Kasumi-1 (cell line): ENCODE measurements at regions not wholly inside any gene's neighbourhood (a gene's known extent, or its start where the extent isn't known, plus 50 kb on each side); places are given as distances from the start of the nearest gene placed in this dataset.
A peak's percentile ranks its signal among the peaks of the same experiment; 100 is the strongest.
"Not testable (repeated sequence)": the region's sequence is repeated elsewhere in the genome, so short reads cannot be mapped to it uniquely, and the experiment has no call there.

Experiments used
- DNase-seq, 2 experiments: peaks; one replicate each; lab custom pipeline; 2025; lab: John Stamatoyannopoulos, UW

DNA sequence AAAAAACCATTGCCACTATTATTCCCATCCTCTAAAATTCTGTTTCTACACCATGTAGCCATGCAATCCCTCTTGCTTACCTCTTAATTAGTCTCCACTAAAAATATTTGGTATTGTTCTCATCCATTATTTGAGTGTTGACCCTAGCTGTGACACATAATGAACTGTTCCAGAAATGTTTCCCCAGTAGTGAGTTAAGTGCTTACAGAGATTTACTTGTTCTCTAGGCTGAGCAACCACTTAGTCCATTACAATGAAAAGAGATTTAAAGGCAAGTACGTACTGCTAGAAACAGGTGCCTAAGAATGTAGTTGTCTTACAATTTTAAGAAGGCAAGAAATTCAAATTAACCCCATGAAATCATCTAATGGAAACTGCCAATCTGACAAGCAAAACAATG, 112.7 kb upstream of the PTPN13 start:
- no peak for DNase-seq

DNA sequence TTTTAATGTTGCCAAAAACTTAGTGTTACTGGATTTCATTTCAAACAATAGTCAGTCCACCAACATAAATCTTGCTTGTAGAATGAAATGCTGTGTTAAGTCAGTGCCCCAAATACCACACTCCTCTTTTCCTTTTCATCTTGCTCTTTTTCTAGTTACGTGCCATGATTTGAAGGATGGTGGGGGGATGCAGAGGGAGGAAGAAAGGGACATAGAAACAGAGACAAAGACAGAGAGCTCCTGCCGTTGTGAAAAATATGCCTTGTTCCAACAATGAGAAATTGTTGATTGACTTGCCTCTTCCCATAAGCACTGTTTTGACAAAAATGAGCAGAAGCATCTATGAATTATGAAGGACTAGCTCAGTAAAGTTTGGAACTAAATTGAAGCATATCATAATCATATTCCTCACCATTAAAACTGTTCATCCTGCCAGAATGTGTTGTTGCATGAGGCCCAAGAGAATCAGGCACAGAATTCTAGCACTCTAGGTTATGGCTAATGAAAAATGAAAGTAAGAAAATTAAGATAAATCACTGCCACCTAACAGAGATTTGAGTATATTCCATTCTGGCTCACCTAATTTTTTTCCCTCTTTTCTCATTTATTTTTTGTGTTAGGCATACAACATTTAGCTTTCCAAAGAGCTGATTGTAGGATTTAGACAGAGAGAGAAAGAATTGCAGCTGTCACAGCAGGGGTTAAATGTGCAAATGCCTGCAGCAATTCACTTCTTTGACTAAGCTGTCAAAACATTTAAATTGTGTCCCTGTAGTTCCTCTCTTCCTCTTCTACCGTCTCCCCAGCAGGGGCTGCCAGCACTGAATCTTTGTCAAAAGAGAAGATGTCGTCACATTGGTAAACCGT, 111.6 kb upstream of the PTPN13 start:
- peak; percentile 75 to 76 for DNase-seq

DNA sequence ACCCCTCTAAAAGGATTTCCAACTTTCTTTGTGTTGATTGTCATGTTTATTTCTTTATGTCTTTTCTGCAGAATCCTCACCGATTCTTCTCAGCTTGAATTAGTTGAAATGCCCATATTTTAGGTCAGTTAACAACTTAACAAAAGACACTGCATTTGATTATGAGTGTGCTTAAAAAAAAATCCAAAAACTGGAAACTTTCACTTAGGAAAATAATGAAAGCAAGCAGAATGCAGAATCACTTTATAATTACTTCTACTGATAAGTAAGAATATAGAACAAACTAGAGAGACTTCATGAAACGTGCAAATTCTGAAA, 111.0 kb upstream of the PTPN13 start:
- no peak for DNase-seq

DNA sequence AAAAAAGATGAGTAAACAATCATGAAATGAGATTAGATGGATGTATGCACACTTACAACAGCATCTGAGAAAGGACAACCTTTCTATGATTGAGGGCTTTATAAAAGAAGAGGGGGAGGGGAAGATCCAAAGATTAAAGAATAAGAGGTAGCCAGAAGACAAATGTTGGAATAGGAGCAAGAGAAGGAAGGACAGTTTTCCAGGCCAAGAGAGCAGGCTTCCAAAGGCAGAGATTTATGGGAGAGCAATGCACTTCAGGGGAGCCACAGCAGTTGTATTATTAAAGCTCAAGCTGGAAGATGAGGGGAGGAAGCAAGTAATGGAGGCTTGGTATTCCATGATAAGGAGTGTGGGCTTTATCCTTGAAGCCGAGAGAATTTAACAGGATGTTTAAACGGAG, 110.3 kb upstream of the PTPN13 start:
- no peak for DNase-seq

DNA sequence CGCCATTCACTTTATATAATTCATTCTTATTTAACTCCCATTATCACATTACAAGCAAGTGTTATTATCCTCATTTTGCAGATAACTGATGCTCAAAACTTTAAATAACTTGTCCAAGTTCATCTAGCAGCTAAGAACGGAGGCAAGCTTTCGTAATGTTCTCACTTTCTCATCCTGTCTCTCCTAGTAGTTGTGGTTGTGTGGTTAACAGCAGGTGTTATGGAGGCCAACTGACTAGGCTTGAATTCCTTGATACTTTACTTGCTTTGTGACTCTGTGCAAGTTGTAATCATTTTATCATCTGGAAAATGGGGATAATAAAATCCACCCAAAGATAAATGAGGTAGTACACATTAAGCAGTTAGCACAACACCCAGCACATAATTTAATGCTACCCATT, 109.9 kb upstream of the PTPN13 start:
- DNase-seq, result peak in 1 of 2 experiments; percentile 17

DNA sequence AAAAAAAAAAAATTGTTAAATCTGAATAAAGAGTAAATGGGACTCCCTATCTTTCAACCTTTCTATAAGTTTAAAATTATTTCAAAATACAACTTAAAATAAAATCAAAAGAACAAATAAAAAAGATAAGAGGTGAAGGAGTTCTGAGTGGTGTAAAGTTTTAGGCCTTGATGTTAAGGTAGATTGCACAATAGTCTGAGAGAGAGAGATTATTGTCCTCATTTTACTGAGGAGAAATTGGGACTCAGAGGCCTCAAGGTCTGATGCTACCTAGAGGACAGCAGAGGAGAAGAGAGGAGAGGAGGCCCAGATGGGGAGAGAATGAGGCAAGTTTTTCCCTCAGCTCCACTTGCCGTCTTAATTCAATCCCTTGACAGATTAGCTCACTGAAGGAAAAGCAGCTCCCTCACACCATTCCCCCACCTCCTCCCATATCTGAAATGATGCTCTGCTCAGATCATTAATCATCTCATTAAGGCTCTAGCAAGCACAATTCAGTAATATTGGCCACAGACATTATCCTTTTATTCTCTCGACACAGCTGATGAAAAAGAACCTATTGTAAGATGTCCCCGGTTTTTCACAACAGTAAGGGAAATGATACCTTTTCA, 106.3 kb upstream of the PTPN13 start:
- no peak for DNase-seq

DNA sequence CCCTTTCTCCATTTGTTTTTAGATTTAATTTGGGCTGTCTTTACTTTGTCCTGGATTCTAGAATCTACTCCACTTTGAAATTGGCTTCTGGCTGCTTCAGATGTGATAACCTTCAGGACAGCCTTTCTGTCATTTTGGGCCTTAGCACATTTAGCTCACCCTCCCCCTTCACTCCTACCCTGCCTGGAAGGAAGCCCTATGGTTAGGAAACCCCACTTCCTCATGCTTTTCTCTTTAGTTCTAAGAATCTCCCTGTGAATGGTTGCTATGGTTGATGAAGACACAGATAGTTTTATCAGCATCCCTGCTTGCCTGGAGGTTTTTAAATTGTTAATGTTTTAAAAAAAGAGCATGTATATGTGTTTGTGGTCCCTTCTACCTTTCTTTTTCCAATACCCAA, 100.7 kb upstream of the PTPN13 start:
- peak; percentile 83 to 89 for DNase-seq

DNA sequence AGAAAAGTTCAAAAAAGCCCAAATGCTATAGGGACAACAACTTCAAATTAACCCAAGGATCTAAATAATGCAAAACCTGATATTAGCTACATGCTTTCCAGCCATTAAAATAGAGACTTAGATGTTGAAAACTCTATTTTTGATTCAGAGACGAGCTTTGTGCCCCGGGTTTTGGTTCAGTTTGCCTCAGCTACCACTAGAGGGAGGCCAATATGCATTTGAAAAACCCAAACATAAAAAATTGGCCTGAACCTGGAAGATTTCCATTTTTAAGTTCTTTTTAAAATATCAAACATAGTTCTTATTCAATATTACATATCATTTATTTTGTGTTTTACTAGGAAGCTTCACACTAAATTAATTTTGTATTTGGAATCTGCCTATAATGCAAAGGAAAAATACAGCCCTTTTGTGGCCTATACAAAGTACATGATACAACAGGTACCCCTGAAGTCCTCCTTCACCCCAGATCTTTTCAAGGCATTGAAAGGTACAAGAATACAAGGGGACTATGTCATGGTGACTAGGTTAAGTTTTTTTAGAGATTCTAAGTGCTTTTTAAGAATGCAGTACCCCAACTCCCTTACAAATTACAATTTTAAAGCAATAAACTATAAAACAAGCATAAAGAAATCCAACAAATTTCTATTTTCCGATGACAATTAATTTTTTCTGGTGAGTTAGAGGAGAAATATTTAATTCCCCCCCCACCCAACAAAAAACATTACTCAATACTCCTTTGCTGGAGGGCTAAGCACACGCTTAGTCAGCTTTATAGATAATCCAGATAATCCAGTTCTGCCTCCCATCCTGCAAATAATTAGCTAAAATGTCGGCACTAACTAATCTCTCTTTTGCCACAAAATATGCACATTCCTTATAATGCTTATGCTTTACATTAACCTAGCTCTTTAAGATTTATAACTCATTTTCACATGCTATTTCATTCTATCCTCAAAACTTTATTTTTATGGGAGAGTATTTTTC, 97.7 kb upstream of the PTPN13 start:
- peak; percentile 58 to 82 for DNase-seq

DNA sequence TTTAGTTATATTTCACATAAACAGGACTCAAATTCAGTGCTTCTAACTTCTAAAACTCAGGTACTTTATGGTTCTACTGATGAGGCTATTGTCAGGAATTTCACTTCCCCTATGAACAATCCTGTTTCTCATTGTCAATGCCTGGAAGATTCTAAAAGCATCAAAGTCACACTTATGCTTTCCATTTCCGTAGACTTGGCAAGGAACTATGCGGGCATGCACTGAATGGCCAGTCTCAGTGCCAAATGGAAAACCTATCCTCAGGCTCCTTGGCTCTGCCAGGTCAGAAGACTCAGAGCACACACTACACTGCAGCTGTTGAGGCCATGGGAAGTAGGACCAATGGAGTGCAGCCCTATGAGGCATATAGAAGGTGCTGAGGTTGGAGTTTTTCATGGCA, 97.0 kb upstream of the PTPN13 start:
- no peak for DNase-seq

DNA sequence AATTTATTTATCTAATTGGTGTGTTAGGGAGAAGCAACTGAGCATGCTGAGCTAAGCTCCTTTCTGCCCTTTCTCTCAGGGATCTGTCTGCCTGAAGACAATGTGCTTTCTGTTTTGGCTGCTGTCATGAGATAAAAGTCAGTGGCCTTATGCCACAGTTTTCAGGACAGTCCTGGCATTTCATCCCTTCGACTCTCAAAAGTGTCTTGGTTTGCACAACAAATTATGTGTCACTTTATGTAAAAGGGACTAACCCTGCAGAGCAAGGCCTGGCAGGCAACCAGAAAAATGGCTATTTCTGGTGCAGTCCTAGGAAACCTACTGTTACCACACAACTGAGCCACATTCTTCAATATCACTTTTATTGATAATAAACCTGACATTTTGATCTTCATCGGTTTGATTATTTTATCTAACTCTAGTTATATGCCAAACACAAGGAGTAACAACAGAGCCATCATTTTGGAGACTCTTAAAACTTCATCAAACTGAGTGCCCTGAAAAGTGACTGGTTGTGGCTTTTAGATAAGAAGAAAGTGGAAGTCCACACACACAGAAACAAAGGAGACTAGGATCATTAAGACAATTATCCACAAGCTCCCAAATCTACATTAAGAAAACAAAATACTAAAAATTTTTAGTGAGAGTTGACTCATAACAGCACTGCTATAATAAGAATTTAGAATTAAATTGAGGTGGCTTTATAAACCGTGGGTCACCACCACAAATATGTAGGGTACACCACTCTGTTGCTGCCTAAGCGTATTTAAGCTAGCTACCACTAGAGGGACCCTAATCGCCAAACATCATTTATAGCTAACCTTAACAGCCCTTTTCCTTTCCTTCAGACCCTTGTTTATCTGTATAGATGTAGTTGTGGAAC, 95.9 kb upstream of the PTPN13 start:
- peak; percentile 81 to 91 for DNase-seq

DNA sequence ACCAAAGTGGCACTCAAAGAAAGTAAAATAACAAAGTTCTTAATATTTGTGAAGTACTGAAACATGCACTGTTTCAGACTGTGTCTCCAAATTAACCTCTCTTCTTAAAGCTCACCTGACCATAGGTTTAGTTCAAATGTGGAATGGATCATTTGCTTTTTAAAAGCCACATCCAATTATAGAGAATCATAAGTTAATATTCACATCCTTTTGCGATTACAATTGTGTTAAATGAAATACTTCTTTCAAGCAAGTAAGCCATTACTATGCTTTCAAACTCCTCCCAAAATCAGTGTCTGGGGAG, 95.3 kb upstream of the PTPN13 start:
- no peak for DNase-seq

DNA sequence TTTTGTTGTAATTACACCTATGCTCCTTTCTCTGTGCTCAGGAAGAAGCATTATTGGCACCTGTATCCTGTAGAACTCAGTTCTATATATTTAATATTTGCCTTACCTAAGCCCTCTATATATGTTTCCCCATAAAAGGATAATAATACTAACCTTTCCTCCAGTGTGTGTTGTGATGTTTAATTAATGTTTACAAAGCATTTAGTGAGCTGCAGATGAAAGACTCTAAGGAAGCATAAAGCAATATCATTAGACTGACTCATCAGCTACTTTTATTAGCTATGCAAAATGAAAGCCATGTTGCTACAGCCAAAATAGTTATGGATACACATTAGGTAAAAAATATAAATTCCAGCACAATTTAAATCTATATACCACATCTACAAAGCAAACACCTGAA, 93.6 kb upstream of the PTPN13 start:
- DNase-seq, result no peak

DNA sequence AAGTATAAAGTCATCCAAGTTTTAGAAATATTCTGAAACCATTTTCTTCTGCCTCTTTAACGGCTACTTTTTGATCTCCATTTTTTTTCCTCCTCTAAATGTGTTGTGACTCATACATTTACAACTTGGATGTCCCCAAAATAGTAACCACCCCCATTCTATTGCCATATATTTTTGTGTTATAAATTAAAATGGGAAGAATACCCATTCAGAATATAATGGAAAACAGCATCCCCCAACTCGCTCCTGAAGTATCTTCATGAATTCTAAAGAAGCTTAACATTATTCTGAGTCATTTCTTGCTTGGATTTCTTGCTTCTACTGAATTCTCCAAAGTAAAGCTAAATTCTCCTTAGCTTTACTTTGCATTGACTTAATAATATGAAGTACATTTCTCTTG, 92.0 kb upstream of the PTPN13 start:
- DNase-seq, result no peak

DNA sequence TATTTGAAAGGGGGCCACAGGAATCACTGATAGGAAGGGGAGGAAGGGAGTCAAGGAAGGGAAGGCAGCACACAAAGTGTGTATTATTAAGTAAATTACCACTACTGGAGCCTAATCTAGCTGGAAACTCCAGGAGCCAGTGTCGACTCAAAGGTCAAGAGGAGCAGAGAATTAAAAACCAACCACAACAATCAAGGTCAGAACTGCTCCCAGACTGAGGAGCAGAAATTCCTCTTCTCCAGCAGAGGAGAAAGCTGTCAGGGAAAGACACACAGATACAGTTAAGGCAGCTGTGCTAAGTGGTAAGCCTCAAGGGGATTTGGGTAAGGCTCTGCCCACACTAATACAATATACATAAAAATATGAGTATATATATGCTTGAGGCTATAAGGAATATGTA, 87.5 kb upstream of the PTPN13 start:
- no peak for DNase-seq

DNA sequence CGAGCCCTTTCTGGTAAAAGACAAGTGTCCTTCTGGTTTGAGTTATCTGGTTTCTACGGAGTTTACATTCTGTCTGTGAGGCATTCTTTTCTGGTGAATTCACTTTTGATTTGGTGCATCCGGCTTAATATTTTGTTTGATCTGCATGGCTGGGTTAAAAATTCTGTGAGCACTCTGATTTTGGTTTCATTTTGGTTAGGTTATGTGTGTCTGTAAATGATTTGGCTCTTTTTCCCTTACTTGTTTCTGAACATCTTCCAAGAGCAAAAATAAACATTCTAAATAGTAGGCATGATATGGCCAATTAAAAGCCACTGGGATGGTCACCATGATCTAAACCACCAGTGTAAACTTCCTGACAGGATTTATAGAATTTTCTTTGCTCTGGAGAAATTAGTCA, 85.7 kb upstream of the PTPN13 start:
- no peak for DNase-seq

DNA sequence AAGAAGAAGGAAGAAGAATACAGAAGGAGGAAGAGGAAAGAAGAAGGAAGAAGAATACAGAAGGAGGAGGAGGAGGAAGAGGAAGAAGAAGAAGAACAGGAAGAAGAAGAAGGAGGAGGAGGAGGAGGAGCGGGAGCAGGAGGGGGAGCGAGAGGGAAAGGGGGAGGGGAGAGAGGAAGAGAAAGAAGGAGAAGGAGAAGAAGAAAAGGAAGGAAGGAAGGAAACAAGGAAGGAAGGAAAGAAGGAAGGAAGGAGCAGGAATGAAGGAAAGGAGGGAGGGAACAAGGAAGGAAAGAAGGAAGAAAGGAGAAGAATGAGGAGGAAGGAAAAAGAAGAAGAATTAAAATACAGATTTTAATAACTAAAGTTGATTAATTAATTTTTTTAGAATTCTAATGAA, 82.5 kb upstream of the PTPN13 start:
- no peak for DNase-seq

DNA sequence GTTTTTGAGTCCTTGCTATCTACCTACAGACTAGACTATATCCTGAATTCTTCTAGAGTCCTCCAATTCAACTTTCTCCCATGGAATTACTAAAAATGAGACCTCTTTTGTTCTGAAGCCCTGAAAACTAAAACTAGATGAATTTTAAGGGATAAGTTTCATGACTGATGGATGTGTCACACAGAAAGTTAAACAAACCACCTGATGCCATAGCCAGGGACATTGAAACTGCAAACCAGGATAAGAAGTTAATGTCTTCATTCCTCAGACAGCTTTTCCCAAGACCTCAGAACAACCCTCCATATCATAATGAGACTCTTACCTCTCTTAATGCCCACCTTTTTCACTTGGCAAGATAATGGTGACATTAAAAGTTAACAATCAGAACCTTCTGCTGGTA, 81.5 kb upstream of the PTPN13 start:
- DNase-seq, result no peak

DNA sequence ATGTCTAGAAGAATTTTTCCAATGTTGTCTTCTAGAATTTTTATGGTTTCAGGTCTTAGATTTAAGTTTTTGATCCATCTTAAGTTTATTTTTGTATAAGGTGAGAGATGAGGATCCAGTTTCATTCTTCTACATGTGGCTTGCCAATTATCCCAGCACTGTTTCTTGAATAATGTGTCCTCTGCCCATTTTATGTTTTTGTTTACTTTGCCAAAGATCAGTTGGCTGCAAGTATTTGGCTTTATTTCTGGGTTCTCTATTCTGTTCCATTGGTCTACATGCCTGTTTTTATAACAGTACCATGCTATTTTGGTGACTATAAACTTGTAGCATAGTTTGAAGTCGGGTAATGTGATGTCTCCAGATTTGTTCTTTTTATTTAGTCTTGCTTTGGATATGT, 78.2 kb upstream of the PTPN13 start:
- not testable (repeated sequence) for DNase-seq

DNA sequence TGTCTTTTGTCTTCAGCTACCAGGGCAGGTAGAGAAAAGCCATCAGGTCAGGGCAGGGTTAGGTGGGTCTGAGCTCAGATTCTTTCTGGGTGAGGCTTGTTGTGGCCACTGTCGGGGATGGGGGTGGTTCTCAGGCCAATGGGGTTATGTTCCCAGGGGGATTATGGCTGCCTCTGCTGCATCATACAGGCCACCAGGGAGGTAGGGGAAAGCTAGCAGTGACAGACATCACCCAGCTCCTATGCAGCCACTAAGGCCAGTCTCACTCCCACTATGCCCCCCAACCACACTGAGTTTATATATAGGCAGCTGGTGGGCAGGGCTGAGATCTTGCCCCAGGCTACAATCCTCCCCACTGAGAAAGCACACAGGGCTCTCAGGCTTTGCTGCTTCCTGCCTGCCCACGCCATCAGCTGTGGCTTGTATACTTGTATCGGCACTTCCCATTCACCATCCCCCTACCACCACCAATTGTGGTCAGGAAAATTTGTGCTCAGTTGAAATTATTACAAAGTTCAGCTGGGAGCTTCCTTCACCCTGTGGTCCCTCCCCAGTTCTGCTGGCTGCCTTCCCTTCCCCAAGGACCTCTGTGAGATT, 72.6 kb upstream of the PTPN13 start:
- no peak for DNase-seq

DNA sequence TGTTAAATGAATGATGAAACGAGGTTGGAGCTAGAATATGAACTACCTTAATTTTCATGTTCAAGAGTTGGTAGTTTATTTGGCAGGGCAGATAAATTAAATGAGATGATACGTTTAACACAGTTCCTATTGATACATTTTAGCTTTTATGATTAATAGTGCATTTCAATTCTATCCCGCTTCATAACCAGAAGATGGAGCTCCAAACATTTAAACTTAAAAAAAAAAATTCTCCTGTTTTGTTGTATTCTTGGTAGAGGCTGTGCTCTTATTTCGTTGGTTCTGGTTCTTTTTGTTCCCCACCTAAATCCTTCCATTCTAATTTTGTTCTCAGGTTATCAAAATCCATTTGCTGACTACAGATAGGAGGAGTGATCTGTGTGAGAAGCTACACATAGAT, 71.8 kb upstream of the PTPN13 start:
- DNase-seq, result peak; percentile 32 to 66

DNA sequence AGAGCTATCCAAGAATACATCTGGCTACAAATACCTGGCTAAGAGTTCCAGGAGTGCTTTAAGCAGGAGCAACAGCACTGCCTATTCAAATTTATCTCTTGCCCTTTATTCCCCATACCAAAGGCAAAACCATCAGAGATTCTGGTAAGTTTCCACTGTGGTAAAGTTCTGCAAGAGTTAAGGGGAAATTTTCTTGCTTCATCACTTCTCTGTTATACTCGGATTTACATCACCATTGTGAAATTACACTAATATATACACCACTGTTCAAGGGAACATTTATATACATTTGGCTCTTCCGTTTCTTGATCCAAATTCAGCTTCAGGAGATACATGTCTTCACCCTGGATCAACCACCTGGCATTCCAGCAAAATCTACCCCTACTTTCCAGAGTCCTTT, 70.8 kb upstream of the PTPN13 start:
- DNase-seq, result no peak

DNA sequence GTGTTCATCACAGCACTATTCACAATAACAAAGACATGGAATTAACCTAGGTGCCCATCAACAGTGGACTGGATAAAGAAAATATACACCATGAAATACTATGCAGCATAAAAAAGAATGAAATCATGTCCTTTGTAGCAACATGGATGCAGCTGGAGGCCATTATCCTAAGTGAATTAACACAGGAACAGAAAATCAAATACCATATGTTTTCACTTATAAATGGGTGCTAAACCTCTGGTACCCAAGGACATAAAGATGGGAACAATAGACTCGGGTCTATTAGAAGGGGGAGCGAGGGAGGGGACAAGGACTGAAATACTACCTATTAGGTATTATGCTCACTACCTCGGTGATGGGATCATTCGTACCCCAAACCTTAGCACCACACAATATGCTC, 66.4 kb upstream of the PTPN13 start:
- not testable (repeated sequence) for DNase-seq
